DOHH2 (cell line): ENCODE measurements at regions not wholly inside any gene's neighbourhood (a gene's known extent, or its start where the extent isn't known, plus 50 kb on each side); places are given as distances from the start of the nearest gene placed in this dataset.

ENCODE experiments used
- EZH2phosphoT487 ChIP-seq: fragments of 200-600 bp; sonication (generic); IDR thresholded peaks from 2 replicates; pipeline ENCODE4 v1.6.1; 2017; ENCODE audit warnings: borderline replicate concordance, mild to moderate bottlenecking, antibody characterized with exemption, low read length, moderate library complexity, mixed read lengths
- TF ChIP-seq, protein P1 (sequence below): fragments of 200-600 bp; sonication (generic); IDR thresholded peaks from one replicate; pipeline ENCODE4 v1.5.1; 2014; ENCODE audit warnings: antibody characterized with exemption, mild to moderate bottlenecking, low read depth, low read length; ENCODE audit not compliant: poor library complexity, severe bottlenecking

DNA sequence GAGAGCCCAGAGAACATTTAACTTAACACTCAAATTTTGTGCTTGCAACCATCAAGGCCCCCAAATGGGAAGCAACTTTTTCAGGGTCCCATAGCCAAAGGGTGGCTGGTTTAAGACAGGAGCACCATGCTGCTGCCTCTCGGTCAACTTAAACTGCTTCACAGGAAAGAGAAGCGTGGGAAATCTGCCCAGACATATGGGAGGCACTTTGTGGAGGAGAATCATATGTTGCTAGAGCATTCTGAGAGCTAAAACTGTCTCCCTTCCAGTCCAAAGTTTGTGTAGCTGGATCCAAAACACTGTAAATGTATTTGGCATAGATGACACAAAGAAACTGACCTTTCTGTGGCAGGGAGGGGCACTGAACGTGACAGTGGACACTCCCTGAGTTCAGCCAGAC is 305.9 kb upstream of the RORA start:
- TF ChIP-seq, protein P1, sequence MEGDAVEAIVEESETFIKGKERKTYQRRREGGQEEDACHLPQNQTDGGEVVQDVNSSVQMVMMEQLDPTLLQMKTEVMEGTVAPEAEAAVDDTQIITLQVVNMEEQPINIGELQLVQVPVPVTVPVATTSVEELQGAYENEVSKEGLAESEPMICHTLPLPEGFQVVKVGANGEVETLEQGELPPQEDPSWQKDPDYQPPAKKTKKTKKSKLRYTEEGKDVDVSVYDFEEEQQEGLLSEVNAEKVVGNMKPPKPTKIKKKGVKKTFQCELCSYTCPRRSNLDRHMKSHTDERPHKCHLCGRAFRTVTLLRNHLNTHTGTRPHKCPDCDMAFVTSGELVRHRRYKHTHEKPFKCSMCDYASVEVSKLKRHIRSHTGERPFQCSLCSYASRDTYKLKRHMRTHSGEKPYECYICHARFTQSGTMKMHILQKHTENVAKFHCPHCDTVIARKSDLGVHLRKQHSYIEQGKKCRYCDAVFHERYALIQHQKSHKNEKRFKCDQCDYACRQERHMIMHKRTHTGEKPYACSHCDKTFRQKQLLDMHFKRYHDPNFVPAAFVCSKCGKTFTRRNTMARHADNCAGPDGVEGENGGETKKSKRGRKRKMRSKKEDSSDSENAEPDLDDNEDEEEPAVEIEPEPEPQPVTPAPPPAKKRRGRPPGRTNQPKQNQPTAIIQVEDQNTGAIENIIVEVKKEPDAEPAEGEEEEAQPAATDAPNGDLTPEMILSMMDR: no peak
- no peak for TF ChIP-seq EZH2phosphoT487
